ENCODE measurements at regions not wholly inside any gene's neighbourhood (a gene's known extent, or its start where the extent isn't known, plus 50 kb on each side); places are given as distances from the start of the nearest gene placed in this dataset.

- TF ChIP-seq CTCF (conservative IDR thresholded peaks at IDR 0.05; ENCODE audit: low read depth, low read length), result no peak
- TF ChIP-seq EZH2 (IDR thresholded peaks at IDR 0.05; ENCODE audit: borderline replicate concordance, low read depth, low read length, poor library complexity, severe bottlenecking), result no peak
These were observed 112.3 kb upstream of the PRMT8 start for GRCh38 chr12:3378655-3379054.

Data from A673 (cell line).